Natural killer cell (primary cell): ENCODE measurements at regions not wholly inside any gene's neighbourhood (a gene's known extent, or its start where the extent isn't known, plus 50 kb on each side); places are given as distances from the start of the nearest gene placed in this dataset.

Experiments used
- ATAC-seq, 3 donors: fragments of 150-1000 bp in 2 of 3; fragments of 200-7000 bp in 1 of 3; cut with Tn5 transposase; 1 replicate in 1 of 3; 2 replicates in 2 of 3; pipeline ENCODE4 v1.10.0; 2021; ENCODE audit warnings: mild to moderate bottlenecking in 2 of 3, moderate library complexity in 2 of 3
- DNase-seq, 2 donors: peaks; one replicate each; pipeline versions ENCODE4 v3.0.0 to v3.0.0-alpha.2; 2013 to 2021; ENCODE audit warnings: mixed read lengths in 1 of 2
- H3K27ac ChIP-seq: one replicate; pipeline ENCODE4 v1.5.1; 2013; ENCODE audit warnings: mild to moderate bottlenecking, low read length
- H3K27me3 ChIP-seq: one replicate; pipeline ENCODE4 v1.6.1; 2013; ENCODE audit warnings: low read length; ENCODE audit not compliant: control insufficient read depth, insufficient read depth
- H3K36me3 ChIP-seq: one replicate; pipeline ENCODE4 v1.6.1; 2013; ENCODE audit warnings: low read length; ENCODE audit not compliant: control insufficient read depth, insufficient read depth
- H3K4me1 ChIP-seq: one replicate; pipeline ENCODE4 v1.6.1; 2013; ENCODE audit warnings: low read length; ENCODE audit not compliant: control insufficient read depth, insufficient read depth
- H3K4me3 ChIP-seq: one replicate; pipeline ENCODE4 v1.5.1; 2013; ENCODE audit warnings: low read length
- H3K9me3 ChIP-seq: one replicate; pipeline ENCODE4 v1.6.1; 2013; ENCODE audit warnings: low read length; ENCODE audit not compliant: control insufficient read depth, insufficient read depth
- H3K27ac Mint-ChIP-seq, 2 donors: one replicate each; pipeline ENCODE4 v1.8.0; 2022; ENCODE audit warnings: mild to moderate bottlenecking in 2 of 2, mixed read lengths in 2 of 2, moderate library complexity in 1 of 2
- H3K27me3 Mint-ChIP-seq, 2 donors: one replicate each; pipeline ENCODE4 v1.8.0; 2022; ENCODE audit warnings: low read depth in 2 of 2, mixed read lengths in 2 of 2
- H3K36me3 Mint-ChIP-seq: one replicate; pipeline ENCODE4 v1.8.0; 2022; ENCODE audit warnings: mixed read lengths
- H3K4me1 Mint-ChIP-seq, 2 donors: one replicate each; pipeline ENCODE4 v1.8.0; 2022; ENCODE audit warnings: mixed read lengths in 2 of 2
- H3K4me3 Mint-ChIP-seq: one replicate; pipeline ENCODE4 v1.8.0; 2022; ENCODE audit warnings: mild to moderate bottlenecking, moderate library complexity, mixed read lengths
- H3K9me3 Mint-ChIP-seq, 2 donors: one replicate each; pipeline ENCODE4 v1.8.0; 2022; ENCODE audit warnings: mixed read lengths in 2 of 2
- CTCF ChIP-seq: fragments of 200-600 bp; IDR thresholded peaks from one replicate; pipeline ENCODE4 v1.8.0; 2022; ENCODE audit warnings: antibody characterized with exemption
- WGBS: methylation state at CpG from one replicate; pipeline ENCODE4 v1.1.7; 2013; ENCODE audit warnings: missing lambda C conversion rate; ENCODE audit not compliant: insufficient coverage; 5-methylcytosine and 5-hydroxymethylcytosine counted together
- intact Hi-C: fragments of 100-400 bp; cut with micrococcal nuclease; formaldehyde crosslinking; loops from one replicate; pipeline ENCODE4 v1.14.2; 2022

- ATAC-seq = no peak
- H3K9me3 Mint-ChIP-seq = no peaks in the 10 kb centered on the region
- H3K4me3 Mint-ChIP-seq = no peak overlapping the region
- H3K4me3 ChIP-seq = no peak overlapping the region
- TF ChIP-seq CTCF = no peak
- H3K36me3 Mint-ChIP-seq = no peaks in the 10 kb centered on the region
- DNase-seq = no peak
- H3K27me3 Mint-ChIP-seq = peaks cover 5 to 36% of the 10 kb centered on the region in 2 donors
- no peaks in the 10 kb centered on the region for H3K9me3 ChIP-seq
- no peak overlapping the region for H3K27ac Mint-ChIP-seq
- intact Hi-C loops = no loop called here
- H3K4me1 ChIP-seq = no peaks in the 10 kb centered on the region
- no peaks in the 10 kb centered on the region for H3K36me3 ChIP-seq
- H3K27me3 ChIP-seq = no peaks in the 10 kb centered on the region
- peaks cover 0 to 4% of the 10 kb centered on the region in 2 donors for H3K4me1 Mint-ChIP-seq
- 92% methylated on average over 7 of the region's 7 CpGs for WGBS
- no peak overlapping the region for H3K27ac ChIP-seq
These were observed 74.5 kb downstream of the CTSL start for GRCh38 chr9:87800456-87800855.

GRCh38 chr9:87801013-87801412, 75.1 kb downstream of the CTSL start:
- no peaks in the 10 kb centered on the region for H3K9me3 Mint-ChIP-seq
- no peaks in the 10 kb centered on the region for H3K4me1 ChIP-seq
- TF ChIP-seq CTCF = no peak

GRCh38 chr9:87803166-87803565, 77.2 kb downstream of the CTSL start:
- H3K27ac Mint-ChIP-seq = no peak overlapping the region
- H3K4me1 Mint-ChIP-seq = no peaks in the 10 kb centered on the region
- no peak overlapping the region for H3K4me3 Mint-ChIP-seq
- H3K27me3 ChIP-seq = no peaks in the 10 kb centered on the region
- no peak overlapping the region for H3K4me3 ChIP-seq
- no peaks in the 10 kb centered on the region for H3K36me3 ChIP-seq
- WGBS = 96% methylated on average over 14 of the region's 15 CpGs
- no peaks in the 10 kb centered on the region for H3K9me3 ChIP-seq
- TF ChIP-seq CTCF = no peak
- DNase-seq (no peak), ATAC-seq (no peak)
- H3K27me3 Mint-ChIP-seq = peaks cover 3 to 27% of the 10 kb centered on the region in 2 donors
- H3K36me3 Mint-ChIP-seq = no peaks in the 10 kb centered on the region
- no peak overlapping the region for H3K27ac ChIP-seq
- intact Hi-C loops = no loop called here
- no peaks in the 10 kb centered on the region for H3K9me3 Mint-ChIP-seq
- H3K4me1 ChIP-seq = no peaks in the 10 kb centered on the region

More at GRCh38 chr9:87801013-87801412, 75.1 kb downstream of the CTSL start:
- H3K9me3 ChIP-seq = no peaks in the 10 kb centered on the region
- H3K27ac ChIP-seq = no peak overlapping the region
- no peak for ATAC-seq
- H3K27me3 ChIP-seq = no peaks in the 10 kb centered on the region
- WGBS = 92% methylated on average over 3 of the region's 4 CpGs
- no peaks in the 10 kb centered on the region for H3K36me3 ChIP-seq
- H3K27me3 Mint-ChIP-seq = peaks cover 3 to 30% of the 10 kb centered on the region in 2 donors
- H3K4me3 ChIP-seq = no peak overlapping the region
- intact Hi-C loops = no loop called here
- H3K4me3 Mint-ChIP-seq = no peak overlapping the region
- DNase-seq = no peak
- no peaks in the 10 kb centered on the region for H3K36me3 Mint-ChIP-seq
- no peaks in the 10 kb centered on the region for H3K4me1 Mint-ChIP-seq
- no peak overlapping the region for H3K27ac Mint-ChIP-seq

GRCh38 chr9:87803623-87804345, 77.9 kb downstream of the CTSL start:
- Mint-ChIP-seq H3K27ac (no peak overlapping the region), H3K4me3 (no peak overlapping the region), H3K27me3 (peaks cover 3 to 26% of the 10 kb centered on the region in 2 donors), H3K9me3 (no peaks in the 10 kb centered on the region), H3K4me1 (no peaks in the 10 kb centered on the region), H3K36me3 (no peaks in the 10 kb centered on the region)
- H3K4me3 ChIP-seq = no peak overlapping the region
- H3K36me3 ChIP-seq = no peaks in the 10 kb centered on the region
- ATAC-seq (no peak), DNase-seq (no peak)
- 86% methylated on average over 9 of the region's 9 CpGs for WGBS
- no peak overlapping the region for H3K27ac ChIP-seq
- no peaks in the 10 kb centered on the region for H3K9me3 ChIP-seq
- intact Hi-C loops = no loop called here
- no peaks in the 10 kb centered on the region for H3K27me3 ChIP-seq
- H3K4me1 ChIP-seq = no peaks in the 10 kb centered on the region
- TF ChIP-seq CTCF = no peak
